ENCODE measurements at regions not wholly inside any gene's neighbourhood (a gene's known extent, or its start where the extent isn't known, plus 50 kb on each side); places are given as distances from the start of the nearest gene placed in this dataset.

DNA sequence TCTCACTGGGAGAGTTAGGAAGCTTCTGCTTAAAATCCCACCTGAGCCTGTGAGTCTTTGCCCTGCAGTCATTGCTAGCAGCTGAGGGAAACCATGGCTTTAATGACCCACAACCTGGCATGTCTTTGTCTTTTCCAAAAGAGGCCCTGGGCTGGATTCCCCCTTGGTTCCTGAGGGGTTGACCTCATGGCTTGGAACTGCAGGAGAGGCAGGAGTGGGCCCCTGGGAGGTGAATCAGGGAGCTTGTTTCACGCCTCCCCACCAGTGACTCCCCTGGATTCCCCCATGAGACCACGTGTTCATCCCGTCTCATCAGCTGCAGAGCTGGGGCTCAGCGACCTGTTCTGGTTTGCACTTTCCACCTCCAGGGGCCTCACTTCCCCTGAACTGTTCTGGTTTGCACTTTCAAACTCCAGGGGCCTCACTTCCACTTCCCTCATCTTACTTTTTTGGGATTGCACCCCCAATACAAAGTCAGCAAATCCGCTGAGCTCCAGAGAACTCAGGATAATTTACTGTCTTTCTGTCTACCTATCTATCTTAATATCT lies 58.5 kb upstream of the TMEM18 start:
- Mint-ChIP-seq H3K9me3 (peaks cover 0 to 7% of the 10 kb centered on the region in 2 experiments; a peak in 2 of 5 replicates), H3K27ac (no peak overlapping the region), H3K27me3 (ENCODE audit: low read depth) (no peaks in the 10 kb centered on the region; the same call in 1 of the 2 replicates), H3K4me3 (no peak overlapping the region), H3K36me3 (ENCODE audit: insufficient read depth in 1 of 3, low read depth in 3 of 3) (no peaks in the 10 kb centered on the region; a peak in 1 of 7 replicates), H3K4me1 (peaks cover 28 to 37% of the 10 kb centered on the region in 2 experiments)
- Histone ChIP-seq H3K79me1 (ENCODE audit: insufficient read depth, low read depth, low read length, poor library complexity, severe bottlenecking) (no peaks in the 10 kb centered on the region), H3K9ac (ENCODE audit: extremely low read depth, insufficient read length, low read length) (no peak overlapping the region), H2AK5ac (ENCODE audit: insufficient read length, low read length) (no peak overlapping the region), H2BK15ac (ENCODE audit: low read depth, low read length) (no peak overlapping the region), H3K56ac (ENCODE audit: insufficient read length, low read depth, low read length) (no peak overlapping the region), H4K91ac (ENCODE audit: insufficient read length, low read depth, low read length) (no peak overlapping the region), H4K20me1 (ENCODE audit: control insufficient read depth, insufficient read depth, insufficient read length) (no peaks in the 10 kb centered on the region), H3K9me3 (ENCODE audit: control insufficient read depth, low read depth, low read length) (no peaks in the 10 kb centered on the region), H2AFZ (ENCODE audit: low read length) (no peak overlapping the region), H3T11ph (ENCODE audit: low read length) (no peak overlapping the region), H3K27me3 (ENCODE audit: insufficient read depth, low read length) (no peaks in the 10 kb centered on the region; the same call in 1 of the 2 replicates), H2BK12ac (ENCODE audit: insufficient read length, low read depth, low read length) (no peak overlapping the region), H3K23ac (ENCODE audit: insufficient read length, low read depth, low read length) (no peak overlapping the region), H4K5ac (ENCODE audit: insufficient read length, low read depth, low read length) (no peak overlapping the region), H2BK20ac (ENCODE audit: low read depth, low read length, poor library complexity, severe bottlenecking) (no peak overlapping the region), H3K27ac (ENCODE audit: insufficient read length, low read depth, low read length) (no peak overlapping the region), H4K8ac (replicated peaks; ENCODE audit: insufficient read length, low read depth, low read length) (no peak overlapping the region), H3K4me2 (ENCODE audit: insufficient read depth, insufficient read length, low read length) (no peak overlapping the region), H2BK120ac (ENCODE audit: low read depth, low read length, poor library complexity, severe bottlenecking) (no peak overlapping the region), H3K18ac (ENCODE audit: insufficient read length, low read depth, low read length) (peak overlapping the region; percentile 66), H3K4me1 (ENCODE audit: insufficient read depth, low read length) (peaks cover 2% of the 10 kb centered on the region; the same call in 1 of the 2 replicates), H3K23me2 (ENCODE audit: insufficient read length, low read depth, low read length, poor library complexity, severe bottlenecking) (peaks cover 2% of the 10 kb centered on the region), H2BK5ac (ENCODE audit: insufficient read length, low read length) (no peak overlapping the region), H3K14ac (ENCODE audit: insufficient read depth, low read length) (no peak overlapping the region; the same call in 1 of the 2 replicates), H3K4ac (ENCODE audit: low read depth, low read length) (no peak overlapping the region), H3K79me2 (ENCODE audit: insufficient read depth, low read length) (no peaks in the 10 kb centered on the region)
- no CpG with 5 or more reads among the region's 5 CpGs for WGBS (ENCODE audit: extremely low coverage, insufficient read length, low lambda C conversion rate)
- no peak for DNase-seq
- TF ChIP-seq CTCF (conservative IDR thresholded peaks at IDR 0.05), result peak; percentile 42; the same call in 2 of the 3 replicates

All from H9 (cell line).